Left ventricle myocardium inferior (tissue), 1 donor: ENCODE measurements at regions not wholly inside any gene's neighbourhood (a gene's known extent, or its start where the extent isn't known, plus 50 kb on each side); places are given as distances from the start of the nearest gene placed in this dataset.

Source experiments
- DNase-seq: peaks from one replicate; pipeline ENCODE4 v3.0.0-alpha.2; 2020
- H3K27ac ChIP-seq: fragments of 200-600 bp; replicated peaks from 2 replicates; pipeline ENCODE4 v1.8.0; 2021
- H3K27me3 ChIP-seq: fragments of 200-600 bp; 2 replicates; pipeline ENCODE4 v1.8.0; 2021; ENCODE audit warnings: low read depth
- H3K36me3 ChIP-seq: fragments of 200-600 bp; 2 replicates; pipeline ENCODE4 v1.8.0; 2021
- H3K4me1 ChIP-seq: fragments of 200-600 bp; 2 replicates; pipeline ENCODE4 v1.8.0; 2021
- H3K4me3 ChIP-seq: fragments of 200-600 bp; 2 replicates; pipeline ENCODE4 v1.8.0; 2021; ENCODE audit warnings: mild to moderate bottlenecking, moderate library complexity
- H3K9me3 ChIP-seq: fragments of 200-600 bp; replicated peaks from 2 replicates; pipeline ENCODE4 v1.8.0; 2021
- CTCF ChIP-seq: fragments of 200-600 bp; IDR thresholded peaks from 2 replicates; pipeline ENCODE4 v1.8.0; 2021; ENCODE audit warnings: antibody characterized with exemption, mild to moderate bottlenecking, borderline replicate concordance
- intact Hi-C: fragments of 100-400 bp; cut with micrococcal nuclease; formaldehyde crosslinking; loops from one replicate; pipeline ENCODE4 v1.11.0; 2022
- donor health status: DM: no; HTN: yes; CAD: no; lungs with severe emphysema.

GRCh38 chr11:122259195-122259821 is 143.3 kb upstream of the BLID start:
- Histone ChIP-seq H3K4me3 (no peak overlapping the region), H3K36me3 (no peaks in the 10 kb centered on the region), H3K4me1 (no peaks in the 10 kb centered on the region), H3K9me3 (peaks cover 5% of the 10 kb centered on the region), H3K27ac (no peak overlapping the region), H3K27me3 (no peaks in the 10 kb centered on the region)
- no peak for TF ChIP-seq CTCF
- intact Hi-C loops, result no loop called here
- DNase-seq, result no peak

GRCh38 chr11:122258446-122259194 is 142.6 kb upstream of the BLID start:
- no peak for TF ChIP-seq CTCF
- Histone ChIP-seq H3K4me3 (no peak overlapping the region), H3K27ac (no peak overlapping the region), H3K36me3 (no peaks in the 10 kb centered on the region), H3K27me3 (no peaks in the 10 kb centered on the region), H3K9me3 (peaks cover 5% of the 10 kb centered on the region), H3K4me1 (no peaks in the 10 kb centered on the region)
- DNase-seq, result no peak
- intact Hi-C loops, result no loop called here

- no peaks in the 10 kb centered on the region for H3K27me3 ChIP-seq
- no peaks in the 10 kb centered on the region for H3K36me3 ChIP-seq
- no peak for DNase-seq
- no peak overlapping the region for H3K27ac ChIP-seq
- H3K4me3 ChIP-seq, result no peak overlapping the region
- intact Hi-C loops, result no loop called here
- TF ChIP-seq CTCF, result no peak
- peaks cover 5% of the 10 kb centered on the region for H3K9me3 ChIP-seq
- no peaks in the 10 kb centered on the region for H3K4me1 ChIP-seq
Observed at GRCh38 chr11:122253589-122254231, 137.7 kb upstream of the BLID start.

GRCh38 chr11:122248939-122249338 is 132.9 kb upstream of the BLID start:
- no peak overlapping the region for H3K27ac ChIP-seq
- no peak for TF ChIP-seq CTCF
- intact Hi-C loops, result no loop called here
- H3K27me3 ChIP-seq, result no peaks in the 10 kb centered on the region
- H3K4me1 ChIP-seq, result no peaks in the 10 kb centered on the region
- no peaks in the 10 kb centered on the region for H3K36me3 ChIP-seq
- no peaks in the 10 kb centered on the region for H3K9me3 ChIP-seq
- DNase-seq, result no peak
- H3K4me3 ChIP-seq, result no peak overlapping the region

- Histone ChIP-seq H3K27me3 (no peaks in the 10 kb centered on the region), H3K36me3 (no peaks in the 10 kb centered on the region), H3K27ac (no peak overlapping the region), H3K4me3 (no peak overlapping the region), H3K4me1 (no peaks in the 10 kb centered on the region), H3K9me3 (no peaks in the 10 kb centered on the region)
- intact Hi-C loops, result no loop called here
- TF ChIP-seq CTCF, result no peak
- no peak for DNase-seq
Observed at GRCh38 chr11:122248131-122248530, 132.1 kb upstream of the BLID start.
